PC-3 (cell line): ENCODE measurements at regions not wholly inside any gene's neighbourhood (a gene's known extent, or its start where the extent isn't known, plus 50 kb on each side); places are given as distances from the start of the nearest gene placed in this dataset.

Source experiments
- ATAC-seq: fragments of 200-7000 bp; cut with Tn5 transposase; 2 replicates; pipeline ENCODE4 v1.9.1; 2020; ENCODE audit warnings: mild to moderate bottlenecking, moderate library complexity
- BruUV-seq: library from RNA; stranded (reverse); fragments of 400-500 nt; replicated peaks from 2 replicates; lab custom pipeline; 2021; lab: Mats Ljungman, UMichigan
- CTCF ChIA-PET: fragments of 300-600 bp; sonication (Branson Sonifier 250); formaldehyde crosslinking; loops from one replicate; lab custom pipeline; 2022; ENCODE audit warnings: antibody characterized with exemption; lab: Charles Lee
- POLR2A ChIA-PET: fragments of 300-600 bp; sonication (Branson Sonifier 250); formaldehyde crosslinking; loops from one replicate; lab custom pipeline; 2022; ENCODE audit warnings: antibody characterized with exemption; ENCODE audit not compliant: unreplicated experiment; lab: Charles Lee
- DNase-seq: peaks from one replicate; pipeline ENCODE4 v3.0.0-alpha.2; 2015
- H2AFZ ChIP-seq: fragments of 300-600 bp; sonication (generic); 2 replicates; pipeline ENCODE4 v1.6.0; 2016; ENCODE audit warnings: antibody characterized with exemption, low read length
- H3F3A ChIP-seq: fragments of 300-600 bp; sonication (generic); one replicate; pipeline ENCODE4 v1.6.0; 2017; ENCODE audit warnings: antibody characterized with exemption, low read length, control low read depth, mild to moderate bottlenecking; ENCODE audit not compliant: unreplicated experiment
- H3K27ac ChIP-seq: fragments of 300-600 bp; sonication (generic); 2 replicates; pipeline ENCODE4 v1.5.1; 2016; ENCODE audit warnings: mild to moderate bottlenecking, low read length
- H3K27me3 ChIP-seq: fragments of 300-600 bp; sonication (generic); 2 replicates; pipeline ENCODE4 v1.6.1; 2016; ENCODE audit warnings: low read length, mixed read lengths
- H3K36me3 ChIP-seq: fragments of 300-600 bp; sonication (generic); 2 replicates; pipeline ENCODE4 v1.6.1; 2016; ENCODE audit warnings: low read depth, mixed run types, low read length, mixed read lengths
- H3K4me1 ChIP-seq: fragments of 300-600 bp; sonication (generic); 2 replicates; pipeline ENCODE4 v1.5.1; 2016; ENCODE audit warnings: low read length; ENCODE audit not compliant: insufficient read depth
- H3K4me2 ChIP-seq: fragments of 300-600 bp; sonication (generic); 2 replicates; pipeline ENCODE4 v1.6.0; 2016; ENCODE audit warnings: low read length
- H3K4me3 ChIP-seq: fragments of 300-600 bp; sonication (generic); 2 replicates; pipeline ENCODE4 v1.5.1; 2016; ENCODE audit warnings: mild to moderate bottlenecking, low read length, mixed read lengths
- H3K79me2 ChIP-seq: fragments of 300-600 bp; sonication (generic); 2 replicates; pipeline ENCODE4 v1.6.1; 2017; ENCODE audit warnings: low read length, mixed read lengths
- H3K9ac ChIP-seq: fragments of 300-600 bp; sonication (generic); 2 replicates; pipeline ENCODE4 v1.6.0; 2016; ENCODE audit warnings: mild to moderate bottlenecking, low read length
- H3K9me2 ChIP-seq: fragments of 300-600 bp; sonication (generic); replicated peaks from 2 replicates; pipeline ENCODE4 v1.6.1; 2016; ENCODE audit warnings: mixed run types, low read length, mixed read lengths
- H3K9me3 ChIP-seq: fragments of 300-600 bp; sonication (generic); 2 replicates; pipeline ENCODE4 v1.6.1; 2016; ENCODE audit warnings: low read length, mixed read lengths
- H4K20me1 ChIP-seq: fragments of 300-600 bp; sonication (generic); 2 replicates; pipeline ENCODE4 v1.6.1; 2016; ENCODE audit warnings: low read length, mixed read lengths
- EZH2 ChIP-seq: fragments of 300-600 bp; sonication (generic); IDR thresholded peaks from one replicate; pipeline ENCODE4 v1.6.1; 2017; ENCODE audit warnings: antibody characterized with exemption, mild to moderate bottlenecking, low read length; ENCODE audit not compliant: unreplicated experiment
- EZH2phosphoT487 ChIP-seq: fragments of 300-600 bp; sonication (generic); IDR thresholded peaks from 2 replicates; pipeline ENCODE4 v1.6.1; 2018; ENCODE audit warnings: mild to moderate bottlenecking, antibody characterized with exemption, low read length, borderline replicate concordance
- intact Hi-C: fragments of 100-400 bp; cut with micrococcal nuclease; formaldehyde crosslinking; loops from 2 replicates; pipeline ENCODE4 v1.9.0; 2023
- TF ChIP-seq, protein P1 (sequence below): fragments of 300-600 bp; sonication (generic); conservative IDR thresholded peaks from 2 replicates; pipeline ENCODE4 v1.5.1; 2017; ENCODE audit warnings: antibody characterized with exemption, low read depth, mild to moderate bottlenecking, low read length

DNA sequence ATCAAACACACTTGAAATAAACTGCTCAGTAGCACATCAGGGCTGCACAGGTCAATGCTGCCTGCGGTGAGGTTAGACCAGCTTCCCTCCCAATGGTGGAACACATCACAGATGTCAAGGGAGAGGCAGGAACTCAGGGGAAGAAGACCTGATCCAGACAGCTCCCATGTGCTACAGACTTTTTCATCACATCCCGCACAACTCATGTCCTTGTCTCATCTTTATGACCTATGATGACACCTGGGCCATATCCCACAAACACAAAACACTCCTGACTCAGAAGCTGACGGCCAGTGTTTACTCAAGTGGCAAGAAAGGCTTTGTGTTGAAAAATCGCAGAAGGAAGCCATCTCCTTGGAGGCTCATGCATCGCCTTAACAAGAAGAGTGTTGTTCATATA is 91.6 kb downstream of the HTR5A start:
- H4K20me1 ChIP-seq, result no peaks in the 10 kb centered on the region
- no peaks in the 10 kb centered on the region for H3K9me3 ChIP-seq
- H3K36me3 ChIP-seq, result no peaks in the 10 kb centered on the region
- ChIA-PET POLR2A (no interaction called here), CTCF (no interaction called here)
- H2AFZ ChIP-seq, result no peak overlapping the region
- no peaks in the 10 kb centered on the region for H3F3A ChIP-seq
- no peak overlapping the region for H3K4me2 ChIP-seq
- intact Hi-C loops, result loop anchor here (10.0 kb wide), 1 partner anchor 157 kb away; the partner anchor contains the start of gene PAXIP1
- H3K9ac ChIP-seq, result no peak overlapping the region
- no peaks in the 10 kb centered on the region for H3K4me1 ChIP-seq
- H3K27ac ChIP-seq, result no peak overlapping the region
- ATAC-seq (no peak), DNase-seq (no peak)
- no TSS peak for BruUV-seq
- H3K9me2 ChIP-seq, result no peaks in the 10 kb centered on the region
- TF ChIP-seq EZH2 (no peak), EZH2phosphoT487 (no peak)
- TF ChIP-seq, protein P1, sequence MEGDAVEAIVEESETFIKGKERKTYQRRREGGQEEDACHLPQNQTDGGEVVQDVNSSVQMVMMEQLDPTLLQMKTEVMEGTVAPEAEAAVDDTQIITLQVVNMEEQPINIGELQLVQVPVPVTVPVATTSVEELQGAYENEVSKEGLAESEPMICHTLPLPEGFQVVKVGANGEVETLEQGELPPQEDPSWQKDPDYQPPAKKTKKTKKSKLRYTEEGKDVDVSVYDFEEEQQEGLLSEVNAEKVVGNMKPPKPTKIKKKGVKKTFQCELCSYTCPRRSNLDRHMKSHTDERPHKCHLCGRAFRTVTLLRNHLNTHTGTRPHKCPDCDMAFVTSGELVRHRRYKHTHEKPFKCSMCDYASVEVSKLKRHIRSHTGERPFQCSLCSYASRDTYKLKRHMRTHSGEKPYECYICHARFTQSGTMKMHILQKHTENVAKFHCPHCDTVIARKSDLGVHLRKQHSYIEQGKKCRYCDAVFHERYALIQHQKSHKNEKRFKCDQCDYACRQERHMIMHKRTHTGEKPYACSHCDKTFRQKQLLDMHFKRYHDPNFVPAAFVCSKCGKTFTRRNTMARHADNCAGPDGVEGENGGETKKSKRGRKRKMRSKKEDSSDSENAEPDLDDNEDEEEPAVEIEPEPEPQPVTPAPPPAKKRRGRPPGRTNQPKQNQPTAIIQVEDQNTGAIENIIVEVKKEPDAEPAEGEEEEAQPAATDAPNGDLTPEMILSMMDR, result no peak
- H3K79me2 ChIP-seq, result no peaks in the 10 kb centered on the region
- peaks cover 41% of the 10 kb centered on the region for H3K27me3 ChIP-seq
- no peak overlapping the region for H3K4me3 ChIP-seq

DNA sequence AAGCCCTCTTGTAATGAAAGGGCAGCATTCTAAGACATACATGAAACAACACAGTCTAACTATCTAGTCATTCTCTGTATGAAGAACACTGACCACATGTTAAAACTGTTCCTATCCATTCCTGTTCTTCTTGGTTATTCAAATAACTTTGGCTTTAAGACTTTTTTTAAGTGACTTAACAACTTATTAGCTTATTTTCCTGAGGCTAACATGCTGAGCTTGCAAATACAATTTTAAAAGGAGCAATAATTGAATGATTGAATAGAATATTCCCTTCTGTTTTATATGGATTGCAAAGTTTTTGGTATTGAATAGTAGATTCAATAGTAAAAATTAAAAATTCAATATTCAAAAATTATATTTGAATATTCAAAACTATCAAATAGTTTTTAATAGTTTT is 92.3 kb downstream of the HTR5A start:
- ChIA-PET CTCF (interaction anchor here (0.7 kb wide), 1 partner anchor 235 kb away, joined by 3 read pairs; no protein-coding TSS in a partner anchor), POLR2A (no interaction called here)
- no peak overlapping the region for H3K4me2 ChIP-seq
- DNase-seq, result no peak
- no peak overlapping the region for H2AFZ ChIP-seq
- ATAC-seq, result no peak
- H3K9ac ChIP-seq, result no peak overlapping the region
- H3K4me3 ChIP-seq, result no peak overlapping the region
- H3K36me3 ChIP-seq, result no peaks in the 10 kb centered on the region
- no peaks in the 10 kb centered on the region for H3F3A ChIP-seq
- no peaks in the 10 kb centered on the region for H4K20me1 ChIP-seq
- H3K9me2 ChIP-seq, result no peaks in the 10 kb centered on the region
- H3K27me3 ChIP-seq, result peaks cover 41% of the 10 kb centered on the region
- BruUV-seq, result no TSS peak
- no peak overlapping the region for H3K27ac ChIP-seq
- H3K79me2 ChIP-seq, result no peaks in the 10 kb centered on the region
- H3K4me1 ChIP-seq, result peaks cover 4% of the 10 kb centered on the region; the same call in 1 of the 2 replicates
- no peaks in the 10 kb centered on the region for H3K9me3 ChIP-seq
- intact Hi-C loops, result loop anchor here (10.0 kb wide), 1 partner anchor 158 kb away; the partner anchor contains the start of gene PAXIP1
- no peak for TF ChIP-seq EZH2
- TF ChIP-seq EZH2phosphoT487, result no peak
- TF ChIP-seq, protein P1, result no peak

DNA sequence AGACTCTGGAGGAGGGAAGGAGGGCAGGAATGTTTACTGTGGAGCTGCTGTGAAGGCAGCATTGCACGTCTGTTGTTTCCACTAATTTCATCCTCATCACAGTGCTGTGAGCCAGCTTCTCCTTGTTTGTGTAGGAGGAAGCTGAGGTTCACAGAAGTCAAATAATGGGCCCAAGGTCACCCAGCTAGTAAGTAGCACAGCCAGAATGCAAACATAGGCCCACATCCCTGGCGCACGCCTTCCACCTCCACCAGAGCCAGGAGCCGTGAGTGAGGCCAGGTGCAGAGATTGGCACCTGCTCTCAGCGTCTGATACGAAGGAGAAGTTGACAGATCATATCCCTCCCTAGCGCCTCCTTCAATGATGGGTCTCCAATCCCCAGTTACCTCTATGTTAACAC is 93.6 kb downstream of the HTR5A start:
- Histone ChIP-seq H3K9ac (no peak overlapping the region), H3K9me2 (no peaks in the 10 kb centered on the region), H3K9me3 (no peaks in the 10 kb centered on the region), H3K79me2 (no peaks in the 10 kb centered on the region), H3K4me2 (no peak overlapping the region), H2AFZ (no peak overlapping the region), H3K27me3 (peaks cover 41% of the 10 kb centered on the region), H3K36me3 (no peaks in the 10 kb centered on the region), H3K4me3 (no peak overlapping the region), H3F3A (no peaks in the 10 kb centered on the region), H4K20me1 (no peaks in the 10 kb centered on the region), H3K4me1 (peaks cover 4% of the 10 kb centered on the region; the same call in 1 of the 2 replicates), H3K27ac (no peak overlapping the region)
- DNase-seq, result no peak
- TF ChIP-seq EZH2 (no peak), EZH2phosphoT487 (no peak)
- TF ChIP-seq, protein P1, result no peak
- no TSS peak for BruUV-seq
- intact Hi-C loops, result loop anchor here (10.0 kb wide), 1 partner anchor 159 kb away; the partner anchor contains the start of gene PAXIP1
- no peak for ATAC-seq
- CTCF ChIA-PET, result no interaction called here
- POLR2A ChIA-PET, result no interaction called here
